Right atrium auricular region (tissue), 2 donors: ENCODE measurements at regions not wholly inside any gene's neighbourhood (a gene's known extent, or its start where the extent isn't known, plus 50 kb on each side); places are given as distances from the start of the nearest gene placed in this dataset.

Source experiments
- DNase-seq: peaks from one replicate; pipeline ENCODE4 v3.0.0-alpha.2; 2019; ENCODE audit warnings: low spot score
- H3K27ac ChIP-seq, 2 donors: fragments of 200-600 bp; sonication (generic); 1 replicate in 1 of 2; 2 replicates in 1 of 2; pipeline ENCODE4 v1.5.1; 2016 to 2019
- H3K27me3 ChIP-seq, 2 donors: fragments of 200-600 bp; sonication (generic); one replicate each; pipeline versions ENCODE4 v1.5.1 to v1.6.0; 2017 to 2019
- H3K36me3 ChIP-seq: fragments of 200-600 bp; sonication (generic); one replicate; pipeline ENCODE4 v1.5.1; 2016
- H3K4me1 ChIP-seq, 2 donors: fragments of 200-600 bp; sonication (generic); one replicate each; pipeline versions ENCODE4 v1.5.1 to v1.6.0; 2017 to 2019
- H3K4me3 ChIP-seq, 2 donors: fragments of 200-600 bp; sonication (generic); 1 replicate in 1 of 2; 2 replicates in 1 of 2; pipeline ENCODE4 v1.5.1; 2017 to 2019; ENCODE audit warnings: mild to moderate bottlenecking in 1 of 2, moderate library complexity in 1 of 2
- H3K9me3 ChIP-seq, 2 donors: fragments of 200-600 bp; sonication (generic); one replicate each; pipeline ENCODE4 v1.5.1; 2019
- TF ChIP-seq, protein P1 (sequence below), 2 donors: fragments of 200-600 bp; sonication (generic); IDR thresholded peaks; one replicate each; pipeline ENCODE4 v1.5.1; 2019; ENCODE audit warnings: antibody characterized with exemption in 2 of 2

DNA sequence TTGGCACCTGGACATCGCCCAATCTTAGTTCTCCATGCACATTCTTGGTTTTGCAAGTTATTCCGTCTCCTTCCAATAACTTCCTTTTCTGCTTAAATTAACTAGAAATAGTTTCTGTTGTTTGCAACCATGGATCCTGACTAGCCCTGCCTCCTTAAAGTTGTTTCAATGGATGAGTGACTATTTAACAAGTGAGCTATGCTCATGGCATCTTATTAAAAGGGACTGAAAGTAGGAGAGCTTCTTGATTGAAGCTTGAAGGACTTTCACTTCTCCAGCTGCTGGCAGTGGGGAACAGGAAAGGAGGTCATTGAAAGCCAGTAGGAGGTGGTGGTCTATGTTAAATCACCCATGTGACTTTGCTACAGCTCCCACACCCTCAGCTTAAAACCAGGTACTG, 466.8 kb downstream of the ARHGEF28 start:
- Histone ChIP-seq H3K9me3 (no peaks in the 10 kb centered on the region), H3K27ac (no peak overlapping the region), H3K27me3 (no peaks in the 10 kb centered on the region), H3K36me3 (no peaks in the 10 kb centered on the region), H3K4me3 (no peak overlapping the region), H3K4me1 (peaks cover 0 to 7% of the 10 kb centered on the region in 2 donors)
- no peak for DNase-seq
- TF ChIP-seq, protein P1, sequence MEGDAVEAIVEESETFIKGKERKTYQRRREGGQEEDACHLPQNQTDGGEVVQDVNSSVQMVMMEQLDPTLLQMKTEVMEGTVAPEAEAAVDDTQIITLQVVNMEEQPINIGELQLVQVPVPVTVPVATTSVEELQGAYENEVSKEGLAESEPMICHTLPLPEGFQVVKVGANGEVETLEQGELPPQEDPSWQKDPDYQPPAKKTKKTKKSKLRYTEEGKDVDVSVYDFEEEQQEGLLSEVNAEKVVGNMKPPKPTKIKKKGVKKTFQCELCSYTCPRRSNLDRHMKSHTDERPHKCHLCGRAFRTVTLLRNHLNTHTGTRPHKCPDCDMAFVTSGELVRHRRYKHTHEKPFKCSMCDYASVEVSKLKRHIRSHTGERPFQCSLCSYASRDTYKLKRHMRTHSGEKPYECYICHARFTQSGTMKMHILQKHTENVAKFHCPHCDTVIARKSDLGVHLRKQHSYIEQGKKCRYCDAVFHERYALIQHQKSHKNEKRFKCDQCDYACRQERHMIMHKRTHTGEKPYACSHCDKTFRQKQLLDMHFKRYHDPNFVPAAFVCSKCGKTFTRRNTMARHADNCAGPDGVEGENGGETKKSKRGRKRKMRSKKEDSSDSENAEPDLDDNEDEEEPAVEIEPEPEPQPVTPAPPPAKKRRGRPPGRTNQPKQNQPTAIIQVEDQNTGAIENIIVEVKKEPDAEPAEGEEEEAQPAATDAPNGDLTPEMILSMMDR (IDR thresholded peaks at IDR 0.05): no peak

GRCh38 chr5:74085782-74086181, 459.8 kb downstream of the ARHGEF28 start:
- Histone ChIP-seq H3K36me3 (no peaks in the 10 kb centered on the region), H3K27ac (no peak overlapping the region), H3K4me3 (no peak overlapping the region), H3K27me3 (no peaks in the 10 kb centered on the region), H3K9me3 (no peaks in the 10 kb centered on the region), H3K4me1 (no peaks in the 10 kb centered on the region)
- DNase-seq: no peak
- TF ChIP-seq, protein P1 (IDR thresholded peaks at IDR 0.05): no peak

- Histone ChIP-seq H3K36me3 (no peaks in the 10 kb centered on the region), H3K9me3 (no peaks in the 10 kb centered on the region), H3K27ac (no peak overlapping the region), H3K4me3 (no peak overlapping the region), H3K27me3 (no peaks in the 10 kb centered on the region), H3K4me1 (no peaks in the 10 kb centered on the region)
- TF ChIP-seq, protein P1 (IDR thresholded peaks at IDR 0.05): no peak
- DNase-seq: no peak
Observed at GRCh38 chr5:74085186-74085585, 459.2 kb downstream of the ARHGEF28 start.

- Histone ChIP-seq H3K4me1 (no peaks in the 10 kb centered on the region), H3K27ac (no peak overlapping the region), H3K36me3 (no peaks in the 10 kb centered on the region), H3K4me3 (no peak overlapping the region), H3K27me3 (no peaks in the 10 kb centered on the region), H3K9me3 (no peaks in the 10 kb centered on the region)
- TF ChIP-seq, protein P1 (IDR thresholded peaks at IDR 0.05): no peak
- no peak for DNase-seq
Observed at GRCh38 chr5:74083096-74083791, 457.2 kb downstream of the ARHGEF28 start.

DNA sequence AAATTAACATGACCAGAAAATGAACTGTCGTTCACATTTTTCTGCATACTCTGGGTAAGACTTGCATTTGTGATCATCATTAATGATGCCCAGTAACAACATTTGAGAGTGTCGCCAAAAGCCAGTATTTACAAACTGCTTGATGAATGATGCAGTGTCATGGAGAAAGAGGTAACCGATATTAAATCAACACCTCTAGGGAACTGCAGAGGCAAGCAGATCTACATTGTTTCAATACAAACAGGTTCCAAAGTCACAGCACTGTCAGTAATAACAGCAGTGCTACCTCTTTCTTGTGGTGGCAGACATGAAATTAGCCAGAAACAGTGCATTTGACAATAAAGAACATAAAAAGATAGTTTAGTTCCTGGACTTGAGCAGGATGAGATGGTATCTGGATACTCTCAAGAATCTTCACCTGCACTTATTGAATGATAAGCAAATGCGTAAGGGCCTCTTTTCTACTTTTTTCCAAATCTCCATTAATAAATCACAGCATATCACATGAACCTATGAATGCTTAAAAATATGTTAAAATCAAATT, 456.6 kb downstream of the ARHGEF28 start:
- Histone ChIP-seq H3K4me1 (no peaks in the 10 kb centered on the region), H3K36me3 (no peaks in the 10 kb centered on the region), H3K9me3 (no peaks in the 10 kb centered on the region), H3K4me3 (no peak overlapping the region), H3K27me3 (no peaks in the 10 kb centered on the region), H3K27ac (no peak overlapping the region)
- TF ChIP-seq, protein P1 (IDR thresholded peaks at IDR 0.05): no peak
- no peak for DNase-seq

DNA sequence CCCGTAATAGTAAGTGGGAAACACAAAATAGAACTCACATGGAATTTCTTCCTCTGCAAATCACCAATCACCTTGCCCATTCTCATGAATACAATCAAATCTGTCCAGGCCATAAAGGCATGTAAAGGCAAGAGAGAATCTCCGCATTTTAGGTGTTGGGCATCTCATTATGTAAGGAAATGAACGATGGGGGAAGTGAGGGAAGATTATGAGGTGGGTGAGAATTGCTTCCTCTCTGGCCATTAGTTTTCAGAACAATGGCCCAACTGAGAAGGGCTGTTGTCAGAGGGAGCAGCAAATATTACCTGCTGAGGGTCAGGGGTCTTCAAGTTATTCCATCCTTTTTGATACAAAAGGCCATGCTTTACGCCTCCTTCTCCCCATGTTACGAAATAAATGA, 455.1 kb downstream of the ARHGEF28 start:
- DNase-seq: no peak
- Histone ChIP-seq H3K4me1 (no peaks in the 10 kb centered on the region), H3K27me3 (no peaks in the 10 kb centered on the region), H3K36me3 (no peaks in the 10 kb centered on the region), H3K27ac (no peak overlapping the region), H3K4me3 (no peak overlapping the region), H3K9me3 (no peaks in the 10 kb centered on the region)
- TF ChIP-seq, protein P1 (IDR thresholded peaks at IDR 0.05): no peak
